Occipital lobe (tissue), 1 donor: ENCODE measurements at regions not wholly inside any gene's neighbourhood (a gene's known extent, or its start where the extent isn't known, plus 50 kb on each side); places are given as distances from the start of the nearest gene placed in this dataset.

ENCODE experiments used
- DNase-seq: peaks from one replicate; lab custom pipeline; 2025; lab: John Stamatoyannopoulos, UW

- DNase-seq, result no peak
Measured at GRCh38 chr3:20916951-20917606, 731.1 kb upstream of the SGO1 start.

- no peak for DNase-seq
Measured at GRCh38 chr3:20914310-20914709, 728.3 kb upstream of the SGO1 start.

GRCh38 chr3:20912406-20912805 lies 726.4 kb upstream of the SGO1 start:
- no peak for DNase-seq

GRCh38 chr3:20909511-20909910 lies 723.5 kb upstream of the SGO1 start:
- no peak for DNase-seq

- DNase-seq, result no peak
Measured at GRCh38 chr3:20905210-20905805, 719.3 kb upstream of the SGO1 start.

- DNase-seq, result no peak
Measured at GRCh38 chr3:20904671-20905070, 718.7 kb upstream of the SGO1 start.

GRCh38 chr3:20898962-20899361 lies 713.0 kb upstream of the SGO1 start:
- no peak for DNase-seq

GRCh38 chr3:20890111-20890519 lies 704.1 kb upstream of the SGO1 start:
- DNase-seq, result no peak

GRCh38 chr3:20878691-20879090 lies 692.7 kb upstream of the SGO1 start:
- DNase-seq, result no peak

GRCh38 chr3:20873235-20873634 lies 687.2 kb upstream of the SGO1 start:
- DNase-seq, result no peak

- no peak for DNase-seq
Measured at GRCh38 chr3:20870106-20870899, 684.3 kb upstream of the SGO1 start.

GRCh38 chr3:20865803-20866202 lies 679.8 kb upstream of the SGO1 start:
- DNase-seq, result no peak

GRCh38 chr3:20861454-20861853 lies 675.4 kb upstream of the SGO1 start:
- no peak for DNase-seq

- DNase-seq, result no peak
Measured at GRCh38 chr3:20857636-20858035, 671.6 kb upstream of the SGO1 start.

GRCh38 chr3:20853890-20854289 lies 667.9 kb upstream of the SGO1 start:
- no peak for DNase-seq

- DNase-seq, result no peak
Measured at GRCh38 chr3:20852712-20853111, 666.7 kb upstream of the SGO1 start.

- no peak for DNase-seq
Measured at GRCh38 chr3:20849975-20850374, 664.0 kb upstream of the SGO1 start.

GRCh38 chr3:20846832-20847231 lies 660.8 kb upstream of the SGO1 start:
- no peak for DNase-seq

GRCh38 chr3:20846066-20846465 lies 660.1 kb upstream of the SGO1 start:
- DNase-seq, result no peak

- DNase-seq, result no peak
Measured at GRCh38 chr3:20844851-20845250, 658.8 kb upstream of the SGO1 start.

- no peak for DNase-seq
Measured at GRCh38 chr3:20842594-20843436, 656.8 kb upstream of the SGO1 start.

GRCh38 chr3:20842002-20842401 lies 656.0 kb upstream of the SGO1 start:
- no peak for DNase-seq
